ENCODE measurements at regions not wholly inside any gene's neighbourhood (a gene's known extent, or its start where the extent isn't known, plus 50 kb on each side); places are given as distances from the start of the nearest gene placed in this dataset.
A peak's percentile ranks its signal among the peaks of the same experiment; 100 is the strongest.

DNA sequence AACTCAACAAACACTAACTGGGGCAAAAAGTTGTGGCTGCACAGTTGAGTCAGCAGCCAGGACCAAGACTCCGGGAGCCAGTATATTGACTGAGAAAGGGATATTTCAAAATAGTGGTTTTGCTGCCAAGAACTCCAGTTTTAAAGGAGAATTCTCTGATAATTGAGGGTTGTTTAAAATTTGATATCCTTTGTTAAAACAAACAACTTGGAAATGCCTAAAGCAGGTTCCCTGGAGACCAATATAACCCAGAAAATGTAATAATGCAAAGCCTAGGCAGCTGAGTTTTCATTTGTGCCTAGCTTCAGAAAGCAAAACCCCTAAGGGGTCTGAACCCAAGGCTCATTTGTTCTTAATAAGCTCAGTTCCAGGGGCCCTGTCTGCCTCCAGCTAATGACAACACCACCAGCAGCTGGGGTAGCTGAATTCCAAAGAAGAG lies 311.7 kb upstream of the CCDC196 start:
- DNase-seq (ENCODE audit: low read depth, low spot score): no peak

DNA sequence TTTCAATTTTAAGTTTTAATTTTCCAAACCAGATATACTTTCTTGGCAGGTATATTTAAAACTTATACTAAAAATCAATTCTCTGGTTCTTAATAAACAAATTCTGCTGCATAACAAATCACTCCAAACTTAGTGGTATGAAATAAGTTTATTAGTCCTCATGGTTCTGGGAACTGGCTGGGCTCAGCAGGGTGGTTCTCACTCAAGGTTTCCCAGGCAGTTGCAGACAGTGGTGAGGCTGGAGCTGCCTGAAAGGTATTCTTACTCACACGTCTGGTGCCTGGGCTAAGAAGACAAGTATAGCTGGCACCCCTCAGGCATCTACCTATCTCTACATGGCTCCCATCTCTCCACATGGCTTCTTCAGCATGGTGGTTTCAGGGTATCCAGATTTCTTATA lies 308.2 kb upstream of the CCDC196 start:
- no peak for DNase-seq (ENCODE audit: low read depth, low spot score)

DNA sequence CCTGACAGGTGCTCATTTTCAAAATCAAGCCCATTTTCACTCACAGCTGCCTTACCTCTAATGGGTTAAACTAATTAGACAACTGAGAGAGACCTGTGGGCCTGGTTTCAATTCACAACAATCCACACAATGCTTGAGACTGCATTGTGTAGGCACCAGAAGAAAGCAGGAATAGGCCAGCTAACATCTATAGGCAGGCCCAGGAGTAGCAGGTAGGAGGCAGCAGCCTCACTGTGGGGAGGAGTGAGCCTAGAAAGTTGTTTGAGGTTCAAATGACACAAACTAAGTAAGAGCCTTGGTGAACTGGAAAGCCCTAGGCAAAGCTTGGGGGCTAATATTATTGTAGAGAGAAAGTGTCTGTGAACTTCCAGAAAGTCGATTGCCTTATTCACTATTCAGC lies 289.5 kb upstream of the CCDC196 start:
- no peak for DNase-seq (ENCODE audit: low read depth, low spot score)

DNA sequence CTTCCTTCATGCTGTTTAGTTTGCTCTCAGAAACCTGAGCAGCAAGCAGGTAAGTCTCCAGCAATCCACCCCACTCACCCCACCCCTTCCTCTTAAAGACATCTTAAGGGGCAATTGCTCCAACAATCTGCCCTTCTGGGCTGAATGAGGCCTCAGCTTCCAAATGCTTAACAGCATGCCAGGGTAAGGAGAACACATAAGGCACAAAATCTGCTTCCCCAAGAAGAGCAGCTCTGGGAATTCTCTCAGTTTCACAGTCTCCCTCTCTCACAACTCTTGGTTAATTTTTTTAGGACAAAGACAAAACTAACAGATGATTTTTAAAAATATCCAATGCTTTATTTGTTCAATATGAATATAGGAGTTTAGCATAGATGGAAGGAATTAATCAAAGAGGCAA lies 288.9 kb upstream of the CCDC196 start:
- no peak for DNase-seq (ENCODE audit: low read depth, low spot score)

DNA sequence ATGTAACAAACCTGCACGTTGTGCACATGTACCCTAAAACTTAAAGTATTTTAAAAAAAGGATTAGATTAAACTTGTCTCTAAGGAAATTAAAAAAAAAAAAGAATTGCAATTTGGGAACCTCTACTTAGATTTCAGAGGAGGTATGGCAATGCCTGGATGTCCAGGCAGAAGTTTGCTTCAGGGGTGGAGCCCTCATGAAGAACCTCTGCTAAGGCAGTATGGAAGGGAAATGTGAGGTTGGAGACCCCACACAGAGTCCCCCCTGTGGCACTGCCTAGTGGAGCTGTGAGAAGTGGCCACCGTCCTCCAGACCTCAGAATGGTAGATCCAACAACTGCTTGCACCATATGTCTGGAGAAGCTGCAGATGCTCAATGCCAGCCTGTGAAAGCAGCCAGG lies 279.6 kb upstream of the CCDC196 start:
- DNase-seq (ENCODE audit: low read depth, low spot score): no peak

DNA sequence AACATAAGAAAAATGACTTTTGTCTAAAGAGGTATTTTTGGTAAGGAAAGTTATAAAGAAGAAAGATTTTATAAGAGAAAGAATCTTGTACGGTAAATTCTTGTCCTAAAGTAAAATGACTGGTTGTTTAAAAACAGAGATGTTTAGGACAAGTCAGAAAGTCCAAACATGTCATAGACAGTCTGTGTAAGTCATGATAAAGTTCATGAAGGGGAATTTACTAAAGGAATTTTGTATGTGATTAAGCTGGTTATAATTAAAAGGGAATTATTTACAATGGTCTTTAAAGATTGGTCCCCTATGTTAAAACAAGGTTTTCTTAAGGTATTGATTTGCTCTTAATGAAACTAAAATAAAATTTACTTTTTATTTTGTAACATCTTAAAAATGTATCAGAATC lies 269.4 kb upstream of the CCDC196 start:
- no peak for DNase-seq (ENCODE audit: low read depth, low spot score)

DNA sequence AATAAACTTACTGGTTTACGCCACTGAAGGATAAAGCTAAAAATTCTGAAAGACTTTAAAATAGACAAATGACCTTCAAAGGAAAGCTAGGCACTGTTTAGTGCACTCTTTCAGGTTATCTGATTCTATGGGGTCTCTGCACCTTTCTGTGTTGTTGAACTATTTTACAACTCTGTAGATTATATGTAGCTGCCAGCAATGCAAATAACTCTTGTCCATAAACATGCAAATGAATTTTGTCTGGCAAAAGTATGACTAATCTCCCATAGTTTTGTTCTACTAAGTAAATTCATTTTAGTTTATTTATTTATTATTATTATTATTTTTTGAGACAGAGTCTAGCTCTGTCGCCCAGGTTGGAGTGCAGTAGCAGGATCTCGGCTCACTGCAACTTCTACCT lies 266.3 kb upstream of the CCDC196 start:
- no peak for DNase-seq (ENCODE audit: low read depth, low spot score)

DNA sequence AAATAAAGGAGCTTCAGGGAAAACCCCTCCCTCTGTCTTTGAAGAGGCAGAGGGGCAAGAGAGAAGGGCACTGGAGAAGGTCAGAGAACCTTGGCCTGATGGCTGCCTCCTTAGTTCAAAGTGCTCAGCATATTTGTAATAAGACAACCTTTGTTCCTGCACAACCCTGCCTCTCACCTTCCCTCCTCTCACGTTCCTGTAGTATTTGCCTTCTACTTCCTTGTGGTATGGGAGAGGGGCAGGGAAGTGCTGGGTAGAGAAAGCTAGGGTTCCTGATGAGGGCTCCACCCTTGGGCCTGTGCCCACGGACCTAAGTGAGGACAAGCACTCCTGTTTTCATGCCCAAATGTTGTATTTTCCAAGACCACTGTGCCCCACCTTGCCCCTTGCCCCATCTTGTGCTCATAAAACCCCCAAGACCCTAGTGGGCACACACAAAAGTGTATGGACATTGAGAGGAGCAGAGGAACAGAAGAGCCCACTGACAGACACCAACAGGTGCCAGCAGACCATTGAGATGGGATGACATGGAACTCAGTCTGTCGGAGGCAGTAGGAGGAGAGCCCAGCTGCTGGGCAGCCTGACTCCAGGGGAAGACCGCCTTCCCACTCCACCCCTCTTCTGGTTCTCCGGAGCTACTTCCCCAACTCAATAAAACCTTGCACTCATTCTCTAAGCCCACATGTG lies 261.5 kb upstream of the CCDC196 start:
- DNase-seq (ENCODE audit: low read depth, low spot score): no peak

DNA sequence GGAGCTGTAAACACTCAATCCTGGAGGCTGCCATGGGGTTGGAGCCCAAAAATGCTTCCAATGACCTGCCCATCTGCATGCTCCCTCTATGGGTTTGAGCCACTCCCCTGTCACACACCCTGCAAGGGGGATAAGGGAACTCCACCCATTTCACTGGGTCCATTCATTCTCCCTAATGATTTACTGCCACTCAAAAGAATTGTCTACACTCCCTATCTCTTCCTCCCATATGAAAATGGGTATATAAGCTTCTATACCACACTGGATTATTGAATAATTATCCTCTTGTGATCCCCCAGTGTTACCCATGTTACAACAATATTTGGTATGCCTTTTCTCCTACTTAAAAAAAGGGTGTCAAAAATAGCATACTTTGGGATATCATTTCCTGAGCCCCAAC lies 260.8 kb upstream of the CCDC196 start:
- DNase-seq (ENCODE audit: low read depth, low spot score): no peak

DNA sequence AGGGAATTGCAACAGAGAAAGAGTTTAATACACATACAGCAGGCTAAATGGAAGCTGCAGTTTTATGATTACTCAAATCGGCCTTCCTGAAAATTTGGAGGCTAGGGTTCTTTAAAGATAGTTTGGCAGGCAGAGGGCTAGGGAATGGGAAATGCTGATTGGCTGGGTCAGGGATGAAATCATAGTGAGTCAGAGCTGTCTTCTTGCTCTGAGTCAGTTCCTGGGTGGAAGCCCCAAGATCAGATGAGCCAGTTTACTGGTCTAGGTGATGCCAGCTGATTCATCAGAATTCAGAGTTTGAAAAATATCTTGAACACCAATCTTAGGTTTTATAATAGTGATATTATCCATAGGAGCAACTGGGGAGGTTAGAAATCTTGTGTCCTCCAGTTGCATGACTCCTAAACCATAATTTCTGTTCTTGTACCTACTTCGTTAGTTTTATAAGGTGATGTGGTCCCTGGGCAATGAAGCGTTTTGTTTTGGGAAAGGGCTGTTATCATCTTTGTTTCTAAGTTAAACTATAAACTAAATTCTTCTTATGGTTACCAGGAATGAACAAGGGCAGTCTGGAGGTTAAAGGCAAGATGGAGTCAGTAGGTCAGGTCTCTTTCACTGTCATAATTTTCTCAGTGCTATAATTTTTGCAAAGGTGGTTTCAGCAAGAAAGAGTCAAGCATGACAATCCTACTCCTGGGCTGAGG lies 257.8 kb upstream of the CCDC196 start:
- no peak for DNase-seq (ENCODE audit: low read depth, low spot score)

DNA sequence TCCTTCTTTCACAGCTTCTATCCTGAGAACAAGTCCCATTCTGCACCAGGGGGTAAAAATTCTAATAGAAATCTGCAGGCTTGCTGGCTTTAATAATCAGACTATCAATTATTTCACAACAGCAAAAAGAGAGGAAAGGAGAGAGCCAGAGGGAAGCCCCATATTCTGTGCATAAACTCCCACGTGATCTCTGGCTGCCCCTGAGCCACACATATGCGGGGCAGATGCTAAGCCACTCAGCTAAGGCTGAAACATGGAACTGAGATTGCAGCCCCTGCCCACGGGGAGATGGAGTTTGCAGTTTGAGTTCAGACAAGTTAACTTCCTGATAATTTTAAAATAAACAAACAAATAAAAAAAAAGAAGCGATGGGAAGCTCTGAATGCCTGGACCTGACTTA lies 254.4 kb upstream of the CCDC196 start:
- no peak for DNase-seq (ENCODE audit: low read depth, low spot score)

DNA sequence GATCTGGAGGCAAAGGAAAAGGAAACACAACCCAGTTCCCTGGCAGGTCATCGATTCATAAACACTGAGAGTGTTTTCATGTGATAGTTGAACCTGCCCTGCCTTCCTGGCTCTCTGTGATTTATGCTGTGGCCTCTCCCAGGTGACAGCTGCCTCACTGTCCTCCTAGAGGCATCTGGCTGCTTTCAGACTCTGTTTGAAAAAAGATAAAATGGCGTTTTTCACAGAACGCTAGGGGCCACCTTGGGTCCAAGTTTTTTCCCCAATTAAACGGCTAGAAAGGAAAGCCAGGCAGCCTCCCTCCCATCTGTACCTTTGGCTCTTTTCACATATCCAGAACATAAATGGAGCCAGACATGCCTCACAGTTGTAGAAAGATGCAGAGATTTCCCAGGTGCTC lies 252.6 kb upstream of the CCDC196 start:
- no peak for DNase-seq (ENCODE audit: low read depth, low spot score)

DNA sequence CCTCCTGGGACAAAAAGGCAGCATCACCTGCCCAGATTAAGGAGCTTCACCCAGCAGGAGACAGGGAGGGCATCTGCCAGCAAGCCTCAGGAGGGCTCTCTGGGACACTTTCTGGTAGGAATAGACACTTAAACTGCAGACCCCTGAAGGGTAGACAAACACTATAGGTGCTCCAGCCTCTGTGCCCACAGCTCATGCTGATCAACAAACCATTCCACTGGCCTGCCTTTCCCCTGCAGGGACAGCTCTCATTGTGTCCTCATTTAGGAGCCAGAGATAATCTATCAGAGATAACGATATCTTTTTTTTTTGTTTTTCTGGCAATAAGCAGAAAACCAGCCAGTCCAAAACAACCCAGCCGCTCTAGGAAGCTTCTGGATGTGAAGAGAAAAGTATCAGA lies 251.8 kb upstream of the CCDC196 start:
- no peak for DNase-seq (ENCODE audit: low read depth, low spot score)

DNA sequence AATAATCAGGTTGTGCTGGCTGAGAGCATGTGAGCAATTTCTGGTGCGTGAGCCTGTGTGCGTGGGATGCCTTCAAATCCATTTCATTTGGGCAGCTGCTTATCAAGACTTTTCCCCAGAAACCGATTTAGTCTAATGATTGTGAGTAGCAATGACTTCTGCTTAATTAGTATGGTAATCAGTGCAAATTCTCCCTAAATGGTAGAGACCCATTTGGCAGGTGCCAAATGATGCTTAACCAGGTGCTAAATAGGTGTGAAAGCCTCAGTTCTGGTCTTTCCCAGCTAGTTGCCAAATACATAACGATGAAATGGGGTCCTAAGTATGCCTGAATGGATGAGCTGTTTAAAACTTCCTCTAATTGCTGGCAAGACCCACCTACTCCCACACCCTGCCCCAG lies 248.4 kb upstream of the CCDC196 start:
- no peak for DNase-seq (ENCODE audit: low read depth, low spot score)

DNA sequence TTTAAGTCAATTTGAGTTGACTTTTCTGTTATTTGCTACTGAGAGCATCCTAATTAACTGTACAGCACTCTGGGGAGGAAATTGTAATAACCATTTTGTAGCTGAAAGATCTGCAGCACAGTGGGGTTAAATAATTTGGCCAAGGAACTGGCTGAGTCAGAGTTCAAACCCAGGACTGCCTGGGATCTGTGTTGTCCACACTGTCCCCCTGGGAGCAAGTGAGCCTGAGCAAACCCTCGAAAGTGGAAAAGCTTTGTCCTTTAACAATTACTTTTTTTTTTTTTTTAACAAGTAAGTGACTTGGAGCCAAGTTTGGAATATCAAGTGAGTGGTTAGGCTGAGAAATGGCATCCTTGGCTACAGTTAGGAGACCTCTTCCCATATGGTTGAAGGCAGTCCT lies 247.2 kb upstream of the CCDC196 start:
- DNase-seq (ENCODE audit: low read depth, low spot score): no peak

DNA sequence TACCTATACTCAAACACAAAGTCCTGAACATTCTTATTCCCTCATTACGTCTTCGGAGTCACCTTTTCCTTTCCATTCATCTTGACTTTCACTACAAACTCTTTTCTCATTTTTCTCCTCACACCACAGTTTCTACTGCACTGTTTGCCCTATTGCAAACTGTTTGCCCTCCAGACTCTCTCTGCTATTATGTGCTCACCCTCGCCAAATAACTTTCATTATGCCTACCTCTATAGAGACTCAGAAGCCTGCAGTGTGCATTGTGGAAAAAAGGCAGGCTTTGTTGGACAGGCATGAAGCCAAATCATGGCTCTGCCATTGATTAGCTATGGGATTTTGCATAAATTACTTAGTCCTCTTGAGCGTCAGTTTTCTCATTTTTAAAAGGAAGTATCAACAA lies 246.6 kb upstream of the CCDC196 start:
- DNase-seq (ENCODE audit: low read depth, low spot score): no peak

DNA sequence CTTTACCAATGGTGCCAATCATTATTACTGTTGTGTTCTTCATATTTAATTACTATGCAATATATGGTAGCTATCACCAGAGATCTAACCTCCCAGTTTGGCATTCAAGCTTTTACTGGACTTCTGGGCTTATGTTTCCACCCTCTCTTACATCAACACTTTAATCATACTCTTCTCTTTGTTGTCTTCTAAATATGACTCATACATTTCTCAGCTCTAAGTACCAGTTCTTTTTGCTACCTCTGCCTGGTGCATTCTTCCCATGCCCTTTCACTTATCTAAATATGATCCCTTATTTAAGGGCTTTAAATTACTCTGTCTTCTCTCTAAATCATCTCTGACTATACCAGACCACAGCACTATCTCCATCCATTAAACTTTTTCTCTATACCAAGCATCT lies 246.1 kb upstream of the CCDC196 start:
- peak; percentile 12 for DNase-seq (ENCODE audit: low read depth, low spot score)

DNA sequence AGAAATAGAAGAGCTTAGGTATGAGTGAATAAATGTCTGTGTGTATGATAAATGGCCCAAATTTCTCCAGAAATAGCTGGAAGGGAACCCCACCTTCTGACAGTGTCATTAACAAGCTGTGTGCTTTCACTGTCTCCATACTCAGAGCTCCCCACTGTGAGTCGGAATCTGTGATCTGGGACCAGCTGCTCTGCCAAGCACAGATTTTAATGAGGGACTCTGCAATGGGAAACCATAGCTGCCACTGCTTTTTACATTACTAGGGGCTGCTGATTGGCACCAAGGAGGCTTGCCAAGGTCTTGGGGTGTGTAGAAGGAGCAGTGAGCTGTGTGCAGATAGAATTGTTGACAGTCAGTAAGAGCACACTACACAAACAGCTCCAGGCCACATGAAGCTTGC lies 244.2 kb upstream of the CCDC196 start:
- DNase-seq (ENCODE audit: low read depth, low spot score): peak; percentile 46

DNA sequence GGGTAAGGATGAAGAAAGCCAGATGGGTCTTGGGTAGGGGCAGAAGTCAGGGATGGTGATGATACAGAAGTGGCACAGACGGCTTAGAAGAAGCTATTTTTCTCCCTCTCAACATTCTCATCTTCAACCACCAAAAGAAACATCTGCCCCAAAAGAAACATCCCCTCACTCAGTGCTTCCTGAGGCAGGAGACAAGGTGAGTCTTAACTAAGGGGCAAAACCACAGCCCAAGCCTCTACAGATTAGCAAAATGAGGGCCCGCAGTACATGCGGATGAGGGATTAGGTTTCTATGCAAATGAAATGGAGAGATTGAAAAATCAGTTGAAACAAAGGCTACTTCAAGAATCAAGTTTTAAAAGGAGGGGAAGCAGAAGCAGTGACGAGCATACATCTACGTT lies 241.3 kb upstream of the CCDC196 start:
- DNase-seq (ENCODE audit: low read depth, low spot score): no peak

DNA sequence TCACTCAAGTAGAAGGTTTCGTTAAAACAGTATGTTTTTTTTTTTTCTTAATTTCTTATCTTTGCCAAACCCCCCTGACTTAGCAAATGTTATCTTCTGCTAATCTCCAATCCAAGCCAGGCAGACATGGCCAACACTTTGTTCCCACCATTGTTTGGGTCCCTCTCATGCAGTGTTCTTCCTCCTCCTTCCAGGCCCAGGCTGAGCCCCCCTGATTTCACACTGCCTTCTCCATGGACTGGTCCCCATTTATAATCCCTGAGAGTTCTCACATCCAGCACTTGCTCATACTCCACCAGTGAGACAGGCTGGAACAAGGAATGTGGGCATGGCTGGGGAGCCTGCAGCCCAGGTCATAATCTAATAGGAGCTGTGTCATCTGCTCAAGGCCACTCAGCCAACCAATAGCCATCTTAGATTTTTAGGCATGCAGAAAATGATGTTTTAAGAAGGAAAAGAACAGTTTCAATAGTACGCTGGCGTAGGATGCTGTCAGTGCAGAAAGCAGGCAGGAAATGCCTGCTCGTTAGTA lies 238.4 kb upstream of the CCDC196 start:
- peak; percentile 18 for DNase-seq (ENCODE audit: low read depth, low spot score)

DNA sequence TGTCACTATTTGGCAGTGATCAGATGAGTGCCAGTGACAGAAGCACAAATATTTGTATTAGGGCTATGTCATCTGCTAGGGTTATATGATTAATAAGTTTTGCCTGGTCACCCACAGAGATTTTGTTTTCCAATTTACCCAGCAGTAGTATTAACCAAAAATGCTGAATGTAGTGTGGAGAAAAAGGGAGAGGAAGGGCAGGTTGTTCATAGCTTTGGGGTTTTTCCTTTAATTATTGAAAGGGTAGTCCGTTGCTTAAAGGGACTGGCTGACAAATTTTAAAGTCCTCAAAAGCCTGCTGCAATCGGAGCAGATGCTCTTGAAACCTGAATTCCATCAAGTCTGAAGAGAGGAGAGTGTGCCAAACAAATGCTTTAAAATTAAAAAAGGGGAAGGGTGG lies 237.9 kb upstream of the CCDC196 start:
- DNase-seq (ENCODE audit: low read depth, low spot score): no peak

DNA sequence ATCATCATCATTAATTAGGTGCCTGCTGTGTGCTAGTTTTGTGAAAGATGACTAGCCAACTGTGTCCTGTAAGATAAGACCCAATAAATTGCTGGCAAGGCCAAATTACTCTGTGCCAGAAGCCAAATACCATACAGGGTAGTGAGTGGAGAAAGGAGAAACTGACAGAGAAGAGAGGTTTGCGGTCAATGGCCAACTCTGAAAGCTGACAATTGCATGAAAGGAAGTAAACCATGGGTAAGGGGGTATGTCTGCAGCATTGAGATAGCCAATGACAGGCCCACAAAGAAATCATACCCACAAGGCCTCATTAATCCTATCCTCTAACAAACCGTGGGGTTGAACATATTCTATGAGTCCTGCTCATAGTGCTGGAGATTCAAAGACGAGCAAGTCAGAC lies 236.6 kb upstream of the CCDC196 start:
- no peak for DNase-seq (ENCODE audit: low read depth, low spot score)

DNA sequence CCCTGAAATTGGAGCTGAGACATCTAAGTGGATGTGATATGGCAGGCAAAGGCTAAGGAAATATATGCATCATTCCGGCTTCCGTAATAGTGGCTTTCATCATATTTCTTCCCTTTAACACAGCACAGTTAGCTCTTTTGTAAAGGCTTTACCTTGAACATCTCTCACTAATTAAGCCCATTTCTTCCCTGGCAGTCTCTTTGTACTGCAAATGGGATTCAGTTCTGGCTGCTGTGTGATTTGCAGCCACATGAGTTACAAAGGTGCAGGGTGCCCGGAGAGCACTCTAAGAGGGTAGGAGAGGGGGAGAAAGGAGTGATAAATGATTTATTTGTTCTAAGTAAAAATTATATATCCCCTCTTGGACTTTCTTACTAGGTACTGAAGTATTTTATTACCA lies 232.1 kb upstream of the CCDC196 start:
- DNase-seq (ENCODE audit: low read depth, low spot score): no peak

Data from astrocyte of the hippocampus (primary cell).